Spinal cord (tissue), 9 donors: ENCODE measurements at regions not wholly inside any gene's neighbourhood (a gene's known extent, or its start where the extent isn't known, plus 50 kb on each side); places are given as distances from the start of the nearest gene placed in this dataset.
"Not testable (repeated sequence)": the region's sequence is repeated elsewhere in the genome, so short reads cannot be mapped to it uniquely, and the experiment has no call there.

Experiments
- DNase-seq, 6 donors: peaks; one replicate each; pipeline versions ENCODE4 v3.0.0 to v3.0.0-alpha.2; 2013 to 2015; ENCODE audit warnings: low spot score in 6 of 6, low read depth in 4 of 6
- H3K27ac ChIP-seq: one replicate; pipeline ENCODE4 v1.5.1; 2013; ENCODE audit warnings: low read depth, low read length, control low read depth
- H3K27me3 ChIP-seq: one replicate; pipeline ENCODE4 v1.6.1; 2013; ENCODE audit warnings: low read length; ENCODE audit not compliant: control insufficient read depth, insufficient read depth
- H3K36me3 ChIP-seq: one replicate; pipeline ENCODE4 v1.6.1; 2013; ENCODE audit warnings: low read length; ENCODE audit not compliant: control insufficient read depth, insufficient read depth
- H3K4me1 ChIP-seq: one replicate; pipeline ENCODE4 v1.6.1; 2013; ENCODE audit warnings: low read length; ENCODE audit not compliant: control insufficient read depth, insufficient read depth
- H3K4me3 ChIP-seq: one replicate; pipeline ENCODE4 v1.5.1; 2013; ENCODE audit warnings: low read depth, low read length, control low read depth
- H3K9me3 ChIP-seq: one replicate; pipeline ENCODE4 v1.6.1; 2013; ENCODE audit warnings: low read length; ENCODE audit not compliant: control insufficient read depth, insufficient read depth
- WGBS: methylation state at CpG from one replicate; pipeline ENCODE4 v1.1.5; 2013; ENCODE audit warnings: missing lambda C conversion rate; ENCODE audit not compliant: insufficient coverage; 5-methylcytosine and 5-hydroxymethylcytosine counted together
- donor health status: healthy.

DNA sequence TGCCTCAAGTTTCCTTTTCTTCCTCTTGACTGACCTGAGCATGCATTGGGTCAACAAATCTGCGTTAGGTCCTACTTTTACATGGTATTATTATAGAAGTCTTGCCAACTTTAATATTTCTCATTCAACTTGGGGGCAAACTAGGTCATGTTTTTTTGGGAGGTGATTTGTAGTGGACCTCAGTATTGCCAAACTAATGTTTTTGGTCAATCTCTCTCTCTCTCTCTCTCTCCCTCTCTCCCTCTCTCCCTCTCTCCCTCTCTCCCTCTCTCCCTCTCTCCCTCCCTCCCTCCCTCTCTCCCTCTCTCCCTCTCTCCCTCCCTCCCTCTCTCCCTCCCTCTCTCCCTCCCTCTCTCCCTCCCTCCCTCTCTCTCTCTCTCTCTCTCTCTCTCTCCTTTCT is 848.9 kb downstream of the MCTP2 start:
- not testable (repeated sequence) for H3K27me3 ChIP-seq, H3K27ac ChIP-seq, H3K4me3 ChIP-seq, H3K4me1 ChIP-seq, H3K36me3 ChIP-seq, DNase-seq, H3K9me3 ChIP-seq
- no CpG with 5 or more reads among the region's 1 CpG for WGBS

DNA sequence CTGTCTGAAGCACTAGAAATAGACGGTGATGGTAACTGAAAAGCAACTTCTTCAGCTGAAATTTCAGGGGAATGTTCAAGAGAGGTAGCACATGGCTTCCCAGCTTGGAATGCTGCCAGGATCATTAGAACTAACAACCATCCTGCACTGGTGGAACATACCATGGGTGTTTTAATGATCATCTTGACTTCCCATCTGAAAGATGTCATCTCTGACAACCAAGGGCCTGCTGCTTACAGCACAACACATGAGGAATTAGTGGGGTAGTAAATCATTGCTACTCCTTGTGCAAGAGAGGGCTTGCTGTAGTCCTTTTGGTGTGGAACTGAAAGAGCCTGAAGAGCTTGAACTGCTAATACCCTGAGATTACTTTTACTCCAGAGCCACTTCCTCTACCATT is 853.7 kb downstream of the MCTP2 start:
- WGBS, result 33% methylated on average over 1 of the region's 1 CpG
- Histone ChIP-seq H3K4me1 (no peaks in the 10 kb centered on the region), H3K4me3 (no peak overlapping the region), H3K9me3 (no peaks in the 10 kb centered on the region), H3K36me3 (no peaks in the 10 kb centered on the region), H3K27me3 (no peaks in the 10 kb centered on the region), H3K27ac (no peak overlapping the region)
- DNase-seq, result peak in 2 of 6 donors; percentile 15 to 74

- Histone ChIP-seq H3K27ac (no peak overlapping the region), H3K4me3 (no peak overlapping the region), H3K27me3 (no peaks in the 10 kb centered on the region), H3K36me3 (no peaks in the 10 kb centered on the region), H3K4me1 (no peaks in the 10 kb centered on the region), H3K9me3 (no peaks in the 10 kb centered on the region)
- DNase-seq, result no peak
- WGBS, result 85% methylated on average over 2 of the region's 5 CpGs
Measured at GRCh38 chr15:95086531-95087252, 855.3 kb downstream of the MCTP2 start.

DNA sequence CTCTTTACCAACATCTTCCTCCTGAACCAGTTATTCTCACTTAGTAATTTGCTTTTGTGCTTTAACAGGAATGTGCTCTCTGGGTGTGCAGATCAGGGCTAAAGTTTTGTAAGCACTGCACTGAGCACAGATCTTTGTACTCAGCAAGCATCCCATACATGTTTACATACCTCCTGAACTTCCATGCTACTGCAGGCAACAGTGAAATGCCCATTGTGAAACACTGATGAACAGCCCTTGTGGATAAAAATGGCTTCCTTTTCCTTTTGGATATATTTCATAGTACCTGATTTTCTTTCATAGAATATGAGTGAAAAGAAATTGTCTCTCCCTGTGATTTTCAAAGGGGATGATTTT is 855.9 kb downstream of the MCTP2 start:
- Histone ChIP-seq H3K27me3 (no peaks in the 10 kb centered on the region), H3K9me3 (no peaks in the 10 kb centered on the region), H3K27ac (no peak overlapping the region), H3K4me3 (no peak overlapping the region), H3K36me3 (no peaks in the 10 kb centered on the region), H3K4me1 (no peaks in the 10 kb centered on the region)
- no peak for DNase-seq

GRCh38 chr15:95091444-95091843 is 860.1 kb downstream of the MCTP2 start:
- peak in 1 of 6 donors; percentile 19 for DNase-seq
- H3K36me3 ChIP-seq, result no peaks in the 10 kb centered on the region
- H3K27ac ChIP-seq, result no peak overlapping the region
- H3K9me3 ChIP-seq, result no peaks in the 10 kb centered on the region
- H3K4me1 ChIP-seq, result no peaks in the 10 kb centered on the region
- WGBS, result 50% methylated on average over 12 of the region's 14 CpGs
- H3K27me3 ChIP-seq, result no peaks in the 10 kb centered on the region
- no peak overlapping the region for H3K4me3 ChIP-seq

DNA sequence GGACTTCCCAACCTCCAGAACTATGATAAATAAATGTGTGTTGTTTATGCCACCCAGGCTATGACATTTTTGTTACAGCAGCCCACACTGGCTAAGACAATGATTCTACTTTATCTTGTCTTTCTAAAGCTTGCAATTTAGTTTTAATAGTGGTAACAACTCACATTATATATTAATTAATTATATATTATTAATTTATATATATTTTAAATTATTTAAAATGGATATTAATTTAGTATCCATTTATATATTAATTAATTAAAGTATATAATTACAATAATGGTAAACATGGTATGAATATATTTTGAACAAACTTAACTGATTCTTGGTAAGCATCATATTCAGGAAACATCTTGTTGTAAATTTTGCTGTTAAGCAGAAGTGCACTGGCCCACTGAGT is 863.9 kb downstream of the MCTP2 start:
- no peaks in the 10 kb centered on the region for H3K9me3 ChIP-seq
- DNase-seq, result no peak
- H3K4me3 ChIP-seq, result no peak overlapping the region
- H3K36me3 ChIP-seq, result no peaks in the 10 kb centered on the region
- no peaks in the 10 kb centered on the region for H3K4me1 ChIP-seq
- H3K27me3 ChIP-seq, result no peaks in the 10 kb centered on the region
- no peak overlapping the region for H3K27ac ChIP-seq

- 79% methylated on average over 6 of the region's 6 CpGs for WGBS
- H3K27me3 ChIP-seq, result no peaks in the 10 kb centered on the region
- no peaks in the 10 kb centered on the region for H3K9me3 ChIP-seq
- no peak overlapping the region for H3K27ac ChIP-seq
- no peaks in the 10 kb centered on the region for H3K36me3 ChIP-seq
- H3K4me1 ChIP-seq, result no peaks in the 10 kb centered on the region
- H3K4me3 ChIP-seq, result no peak overlapping the region
- peak in 1 of 6 donors; percentile 21 for DNase-seq
Measured at GRCh38 chr15:95096651-95097050, 865.3 kb downstream of the MCTP2 start.

GRCh38 chr15:95097361-95097760 is 866.0 kb downstream of the MCTP2 start:
- Histone ChIP-seq H3K36me3 (no peaks in the 10 kb centered on the region), H3K9me3 (no peaks in the 10 kb centered on the region), H3K4me3 (no peak overlapping the region), H3K27ac (no peak overlapping the region), H3K4me1 (no peaks in the 10 kb centered on the region), H3K27me3 (no peaks in the 10 kb centered on the region)
- no peak for DNase-seq
- no CpG with 5 or more reads among the region's 2 CpGs for WGBS

GRCh38 chr15:95105229-95105628 is 873.9 kb downstream of the MCTP2 start:
- DNase-seq, result no peak

DNA sequence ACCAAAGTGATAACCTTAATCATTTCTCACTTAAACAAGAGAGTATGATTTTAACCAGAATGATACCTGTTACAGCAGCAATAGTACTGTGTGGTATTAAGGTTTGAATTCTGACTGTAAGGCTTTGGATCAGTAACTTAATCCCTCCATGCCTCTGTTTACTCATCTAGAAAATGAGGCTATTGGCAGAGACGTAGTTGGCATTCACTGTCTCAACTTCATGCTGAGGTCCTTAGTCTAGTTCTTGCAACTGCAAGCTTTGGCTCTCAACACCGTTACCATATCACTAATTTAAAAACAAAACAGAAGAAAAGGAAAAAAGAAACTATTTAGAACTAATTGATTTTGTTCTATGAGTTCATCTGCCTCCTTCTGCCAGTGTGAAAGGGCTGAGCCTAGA is 875.4 kb downstream of the MCTP2 start:
- no CpG with 5 or more reads among the region's 2 CpGs for WGBS
- Histone ChIP-seq H3K27ac (no peak overlapping the region), H3K4me3 (no peak overlapping the region), H3K4me1 (no peaks in the 10 kb centered on the region), H3K9me3 (no peaks in the 10 kb centered on the region), H3K27me3 (no peaks in the 10 kb centered on the region), H3K36me3 (no peaks in the 10 kb centered on the region)
- DNase-seq, result peak in 1 of 6 donors; percentile 58

More at GRCh38 chr15:95105229-95105628, 873.9 kb downstream of the MCTP2 start:
- Histone ChIP-seq H3K36me3 (no peaks in the 10 kb centered on the region), H3K9me3 (no peaks in the 10 kb centered on the region), H3K27me3 (no peaks in the 10 kb centered on the region), H3K4me3 (no peak overlapping the region), H3K27ac (no peak overlapping the region), H3K4me1 (no peaks in the 10 kb centered on the region)
- WGBS, result no CpG with 5 or more reads among the region's 2 CpGs
